GM18873 (cell line): ENCODE measurements at regions not wholly inside any gene's neighbourhood (a gene's known extent, or its start where the extent isn't known, plus 50 kb on each side); places are given as distances from the start of the nearest gene placed in this dataset.
"Not testable (repeated sequence)": the region's sequence is repeated elsewhere in the genome, so short reads cannot be mapped to it uniquely, and the experiment has no call there.

Experiments
- ATAC-seq: cut with Tn5 transposase; IDR thresholded peaks from one replicate; pipeline ENCODE4 v1.9.1; 2021; ENCODE audit warnings: mild to moderate bottlenecking, moderate library complexity, moderate number of reproducible peaks; ENCODE audit not compliant: unreplicated experiment, low FRiP score

DNA sequence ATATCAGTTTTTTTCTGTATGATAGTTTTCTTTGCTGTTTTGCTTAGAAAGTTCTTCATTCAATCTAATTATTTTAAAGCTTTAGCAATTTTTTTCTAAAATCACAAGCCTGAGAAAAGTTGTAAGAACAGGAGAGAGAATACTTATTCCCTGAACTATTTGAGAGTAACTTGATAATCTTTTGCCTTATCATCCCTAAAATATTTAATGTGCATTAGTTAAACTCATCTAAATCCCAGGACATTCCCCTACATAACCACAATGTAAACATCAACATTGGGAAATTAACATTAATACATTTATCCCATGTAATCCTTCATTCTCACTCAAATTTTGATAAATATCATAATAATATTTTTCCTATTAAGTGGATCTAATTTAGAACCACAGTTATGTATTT lies 241.8 kb downstream of the CD109 start:
- ATAC-seq = no peak

DNA sequence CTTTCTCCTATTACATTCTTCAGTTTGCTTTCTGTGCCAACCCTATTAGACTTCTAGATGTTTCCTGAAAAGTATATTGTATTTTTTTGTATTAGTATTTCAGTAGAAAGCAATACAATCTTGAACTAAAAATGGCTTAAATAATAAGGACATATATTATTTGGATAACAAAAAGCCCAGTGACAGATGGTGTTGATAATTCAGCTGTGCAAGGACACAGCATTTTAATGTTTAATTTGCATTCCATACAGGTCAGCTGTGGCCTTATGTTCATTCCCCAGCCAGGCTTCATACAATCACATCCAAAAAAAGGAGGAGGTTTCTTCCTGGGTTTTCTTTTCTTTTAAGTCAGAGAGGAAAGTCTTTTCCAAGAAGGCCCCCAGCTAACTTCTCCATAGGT lies 236.9 kb downstream of the CD109 start:
- ATAC-seq = no peak

GRCh38 chr6:73929405-73929804 lies 233.4 kb downstream of the CD109 start:
- no peak for ATAC-seq

DNA sequence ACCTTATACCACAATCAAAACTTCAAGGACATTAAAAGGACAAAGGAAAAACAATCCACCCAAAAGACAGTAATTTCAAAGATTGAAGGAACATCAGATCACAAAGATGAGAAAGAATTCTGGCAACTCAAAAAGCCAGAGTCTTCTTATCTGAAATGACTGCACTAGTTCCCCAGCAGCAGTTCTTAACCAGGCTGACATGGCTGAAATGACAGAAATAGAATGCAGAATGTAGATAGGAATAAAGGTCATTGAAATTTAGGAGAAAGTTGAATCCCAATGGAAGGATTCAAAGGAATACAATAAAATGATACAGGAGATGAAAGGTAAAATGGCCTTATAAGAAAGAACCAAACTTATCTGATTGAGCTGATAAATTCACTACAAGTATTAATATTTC lies 231.4 kb downstream of the CD109 start:
- no peak for ATAC-seq

DNA sequence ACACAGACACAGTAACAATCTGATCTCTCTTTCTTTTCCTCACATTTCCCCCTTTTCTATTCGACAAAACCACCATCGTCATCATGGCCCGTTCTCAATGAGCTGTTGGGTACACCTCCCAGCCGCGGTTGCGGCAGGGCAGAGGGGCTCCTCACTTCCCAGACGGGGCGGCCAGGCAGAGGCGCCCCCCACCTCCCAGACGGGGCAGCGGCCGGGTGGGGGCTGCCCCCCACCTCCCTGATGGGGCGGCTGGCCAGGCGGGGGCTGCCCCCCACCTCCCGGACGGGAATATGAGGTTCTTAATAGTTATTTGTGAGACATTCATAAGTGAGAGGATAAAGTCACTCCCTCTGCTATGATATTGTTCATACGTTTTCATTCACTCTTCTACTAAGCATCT lies 229.7 kb downstream of the CD109 start:
- not testable (repeated sequence) for ATAC-seq

GRCh38 chr6:73923905-73924485 lies 228.0 kb downstream of the CD109 start:
- ATAC-seq = no peak

DNA sequence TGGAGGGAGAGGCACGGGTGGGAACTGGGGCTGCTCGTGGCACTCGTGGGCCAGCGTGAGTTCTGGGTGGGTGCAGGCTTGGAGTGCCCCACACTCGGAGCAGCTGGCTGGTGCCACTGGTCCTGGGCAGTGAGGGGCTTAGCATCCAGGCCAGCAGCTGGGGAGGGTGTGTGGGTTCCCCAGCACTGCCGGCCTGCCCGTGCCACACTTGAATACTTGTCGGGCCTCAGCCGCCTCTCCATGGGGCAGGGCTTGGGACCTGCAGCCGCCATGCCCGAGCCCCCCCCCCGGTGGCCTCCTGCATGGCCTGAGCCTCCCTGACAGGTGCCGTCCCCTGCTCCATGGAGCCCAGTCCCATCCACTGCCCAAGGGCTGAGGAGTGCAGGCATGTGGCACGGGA lies 207.2 kb downstream of the CD109 start:
- no peak for ATAC-seq

GRCh38 chr6:73901986-73902385 lies 206.0 kb downstream of the CD109 start:
- no peak for ATAC-seq

DNA sequence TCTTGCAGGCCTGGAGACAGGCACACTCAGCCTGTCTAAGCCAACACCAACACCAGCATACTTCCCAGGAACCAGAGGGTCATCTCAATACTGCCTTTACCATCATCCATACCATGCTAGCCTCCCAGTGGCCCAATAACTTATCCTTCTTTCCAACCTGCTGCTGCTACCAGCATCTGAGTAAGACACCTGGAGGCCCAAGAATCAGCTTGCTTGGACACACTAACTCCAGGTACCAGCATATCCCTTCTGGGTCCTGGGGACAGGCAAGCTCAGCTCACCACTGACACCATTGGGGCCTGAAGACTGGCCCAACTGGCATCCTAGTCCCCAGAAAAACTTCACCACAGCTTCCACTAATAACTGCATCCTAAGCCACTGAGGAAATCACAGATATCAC lies 205.3 kb downstream of the CD109 start:
- no peak for ATAC-seq

- ATAC-seq = no peak
Observed at GRCh38 chr6:73898599-73898998, 202.6 kb downstream of the CD109 start.

GRCh38 chr6:73893696-73894095 lies 197.7 kb downstream of the CD109 start:
- ATAC-seq = no peak

GRCh38 chr6:73888050-73888449 lies 192.0 kb downstream of the CD109 start:
- no peak for ATAC-seq

- no peak for ATAC-seq
Observed at GRCh38 chr6:73885393-73885792, 189.4 kb downstream of the CD109 start.

DNA sequence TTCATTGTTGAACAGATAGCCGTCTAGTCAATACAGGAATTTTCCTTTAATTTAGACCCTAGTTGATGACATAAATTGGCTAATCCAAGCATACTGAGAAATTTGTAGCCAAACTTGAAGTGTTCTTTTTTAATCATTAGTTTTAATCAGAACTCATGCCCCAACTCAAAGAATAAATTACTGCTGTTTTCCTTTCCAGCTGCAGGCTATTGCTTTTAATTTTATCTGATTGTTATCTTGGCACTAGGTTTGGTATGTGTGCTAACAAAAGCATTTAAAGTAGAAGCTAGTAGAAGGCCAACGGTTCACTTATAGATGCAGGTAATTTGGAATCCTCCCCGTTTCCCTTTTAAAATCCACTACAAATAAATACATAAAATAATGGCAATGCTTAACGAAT lies 188.5 kb downstream of the CD109 start:
- ATAC-seq = no peak

DNA sequence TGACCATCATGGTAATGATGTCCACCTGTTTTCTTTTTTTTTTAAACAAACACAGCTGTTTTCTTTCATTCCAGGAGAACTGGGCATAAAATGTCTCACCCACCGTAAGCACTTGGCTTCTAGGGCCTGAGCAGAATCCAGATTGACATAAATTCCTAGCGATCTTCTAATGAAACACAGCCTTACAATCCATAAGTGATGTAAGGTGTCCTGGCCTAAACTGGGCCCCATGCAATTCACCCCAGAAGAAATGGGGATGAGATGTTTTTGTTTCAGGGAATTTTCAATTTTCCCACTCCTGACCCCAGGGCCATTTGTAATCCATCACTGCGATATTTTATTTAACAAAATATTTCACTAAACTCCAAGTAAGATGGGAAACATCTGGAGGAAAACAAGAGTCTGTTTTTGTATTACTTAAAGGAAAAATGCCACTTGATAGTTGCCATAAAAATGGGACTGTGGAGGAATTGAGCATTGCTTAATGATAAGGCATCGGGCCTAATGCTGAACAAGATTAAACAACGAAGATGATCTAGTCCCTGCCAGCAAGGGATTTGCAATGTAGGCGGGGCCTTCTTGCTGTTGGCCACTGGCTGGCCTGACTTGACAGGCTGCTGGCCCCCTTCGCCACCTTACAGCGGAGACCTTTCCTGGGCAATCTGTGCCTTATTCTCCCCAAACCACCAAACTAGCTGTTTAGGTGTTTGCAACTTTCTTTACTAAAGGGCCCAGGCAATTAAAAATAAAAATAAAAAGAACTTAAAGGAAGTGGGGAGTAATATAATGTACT lies 183.7 kb downstream of the CD109 start:
- no peak for ATAC-seq

DNA sequence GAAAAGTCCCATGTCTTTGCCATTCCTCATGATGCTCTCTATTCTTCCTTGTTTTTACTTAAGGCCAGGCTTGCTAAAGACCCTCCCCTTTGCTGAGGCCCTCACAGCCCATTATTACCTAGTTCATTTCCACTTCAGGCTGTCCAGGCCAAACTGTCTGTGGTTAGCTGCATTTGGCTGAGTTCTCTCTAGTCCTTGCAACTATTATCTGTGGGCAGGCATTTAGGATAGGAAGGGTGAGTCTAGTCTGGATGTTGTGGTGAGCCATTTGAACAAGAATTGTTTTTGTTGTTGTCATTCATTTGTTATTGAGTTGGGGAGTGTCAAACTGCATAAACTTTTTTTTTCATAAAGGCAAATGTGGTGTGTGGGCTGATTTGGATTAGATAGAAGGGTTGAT lies 182.4 kb downstream of the CD109 start:
- no peak for ATAC-seq
